ENCODE measurements at regions not wholly inside any gene's neighbourhood (a gene's known extent, or its start where the extent isn't known, plus 50 kb on each side); places are given as distances from the start of the nearest gene placed in this dataset.

GRCh38 chr9:80294318-80294717 lies 722.6 kb downstream of the TLE4 start:
- no CpG with 5 or more reads among the region's 1 CpG for WGBS (ENCODE audit: extremely low coverage, insufficient read length, low lambda C conversion rate)
- Histone ChIP-seq H4K8ac (replicated peaks; ENCODE audit: insufficient read length, low read depth, low read length) (no peak overlapping the region), H2BK5ac (ENCODE audit: insufficient read length, low read length) (no peak overlapping the region), H4K91ac (ENCODE audit: insufficient read length, low read depth, low read length) (no peak overlapping the region), H3K4me1 (ENCODE audit: insufficient read depth, low read length) (no peaks in the 10 kb centered on the region), H3K9ac (ENCODE audit: extremely low read depth, insufficient read length, low read length) (no peak overlapping the region), H3K18ac (ENCODE audit: insufficient read length, low read depth, low read length) (no peak overlapping the region), H3K27me3 (ENCODE audit: insufficient read depth, low read length) (no peaks in the 10 kb centered on the region), H4K20me1 (ENCODE audit: control insufficient read depth, insufficient read depth, insufficient read length) (no peaks in the 10 kb centered on the region), H2AFZ (ENCODE audit: low read length) (no peak overlapping the region), H2AK5ac (ENCODE audit: insufficient read length, low read length) (no peak overlapping the region), H2BK20ac (ENCODE audit: low read depth, low read length, poor library complexity, severe bottlenecking) (no peak overlapping the region), H3K14ac (ENCODE audit: insufficient read depth, low read length) (no peak overlapping the region), H3K23ac (ENCODE audit: insufficient read length, low read depth, low read length) (no peak overlapping the region), H4K5ac (ENCODE audit: insufficient read length, low read depth, low read length) (no peak overlapping the region), H3K4ac (ENCODE audit: low read depth, low read length) (no peak overlapping the region), H2BK12ac (ENCODE audit: insufficient read length, low read depth, low read length) (no peak overlapping the region), H3K56ac (ENCODE audit: insufficient read length, low read depth, low read length) (no peak overlapping the region), H3K27ac (ENCODE audit: insufficient read length, low read depth, low read length) (no peak overlapping the region), H2BK15ac (ENCODE audit: low read depth, low read length) (no peak overlapping the region), H3K4me2 (ENCODE audit: insufficient read depth, insufficient read length, low read length) (no peak overlapping the region), H3K23me2 (ENCODE audit: insufficient read length, low read depth, low read length, poor library complexity, severe bottlenecking) (no peaks in the 10 kb centered on the region), H3T11ph (ENCODE audit: low read length) (no peak overlapping the region), H3K9me3 (ENCODE audit: control insufficient read depth, low read depth, low read length) (no peaks in the 10 kb centered on the region), H3K79me1 (ENCODE audit: insufficient read depth, low read depth, low read length, poor library complexity, severe bottlenecking) (no peaks in the 10 kb centered on the region), H2BK120ac (ENCODE audit: low read depth, low read length, poor library complexity, severe bottlenecking) (no peak overlapping the region), H3K79me2 (ENCODE audit: insufficient read depth, low read length) (no peaks in the 10 kb centered on the region)
- Mint-ChIP-seq H3K27me3 (ENCODE audit: low read depth) (no peaks in the 10 kb centered on the region), H3K9me3 (peaks cover 7 to 12% of the 10 kb centered on the region in 2 experiments), H3K4me3 (no peak overlapping the region), H3K27ac (no peak overlapping the region), H3K4me1 (no peaks in the 10 kb centered on the region), H3K36me3 (ENCODE audit: insufficient read depth in 1 of 3, low read depth in 3 of 3) (peaks cover 0 to 16% (median 3%) of the 10 kb centered on the region in 3 experiments; a peak in 4 of 7 replicates)
- DNase-seq = no peak
- TF ChIP-seq, protein P1, sequence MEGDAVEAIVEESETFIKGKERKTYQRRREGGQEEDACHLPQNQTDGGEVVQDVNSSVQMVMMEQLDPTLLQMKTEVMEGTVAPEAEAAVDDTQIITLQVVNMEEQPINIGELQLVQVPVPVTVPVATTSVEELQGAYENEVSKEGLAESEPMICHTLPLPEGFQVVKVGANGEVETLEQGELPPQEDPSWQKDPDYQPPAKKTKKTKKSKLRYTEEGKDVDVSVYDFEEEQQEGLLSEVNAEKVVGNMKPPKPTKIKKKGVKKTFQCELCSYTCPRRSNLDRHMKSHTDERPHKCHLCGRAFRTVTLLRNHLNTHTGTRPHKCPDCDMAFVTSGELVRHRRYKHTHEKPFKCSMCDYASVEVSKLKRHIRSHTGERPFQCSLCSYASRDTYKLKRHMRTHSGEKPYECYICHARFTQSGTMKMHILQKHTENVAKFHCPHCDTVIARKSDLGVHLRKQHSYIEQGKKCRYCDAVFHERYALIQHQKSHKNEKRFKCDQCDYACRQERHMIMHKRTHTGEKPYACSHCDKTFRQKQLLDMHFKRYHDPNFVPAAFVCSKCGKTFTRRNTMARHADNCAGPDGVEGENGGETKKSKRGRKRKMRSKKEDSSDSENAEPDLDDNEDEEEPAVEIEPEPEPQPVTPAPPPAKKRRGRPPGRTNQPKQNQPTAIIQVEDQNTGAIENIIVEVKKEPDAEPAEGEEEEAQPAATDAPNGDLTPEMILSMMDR (conservative IDR thresholded peaks at IDR 0.05) = no peak

All from H9 (cell line).